Neural cell (in vitro differentiated cells): ENCODE measurements at regions not wholly inside any gene's neighbourhood (a gene's known extent, or its start where the extent isn't known, plus 50 kb on each side); places are given as distances from the start of the nearest gene placed in this dataset.
"Not testable (repeated sequence)": the region's sequence is repeated elsewhere in the genome, so short reads cannot be mapped to it uniquely, and the experiment has no call there.

ENCODE experiments used
- H2AFZ ChIP-seq: fragments of 200-600, 300-800 bp; sonication (generic), shearing (Covaris generic); 2 replicates; pipeline ENCODE4 v1.6.0; 2014; ENCODE audit warnings: low read depth, mild to moderate bottlenecking, antibody characterized with exemption, low read length, moderate library complexity
- H3F3A ChIP-seq: fragments of 200-600 bp; shearing (Covaris generic); 2 replicates; pipeline ENCODE4 v1.6.1; 2016; ENCODE audit warnings: mild to moderate bottlenecking, moderate library complexity, mixed read lengths, antibody characterized with exemption, low read length; ENCODE audit not compliant: insufficient read depth, poor library complexity, severe bottlenecking
- H3K27ac ChIP-seq: fragments of 200-600, 300-800 bp; sonication (generic), shearing (Covaris generic); 2 replicates; pipeline ENCODE4 v1.5.1; 2014; ENCODE audit warnings: mild to moderate bottlenecking, low read length, moderate library complexity
- H3K27me3 ChIP-seq: fragments of 300-800, 200-600 bp; sonication (generic), shearing (Covaris generic); 2 replicates; pipeline ENCODE4 v1.6.0; 2014; ENCODE audit warnings: mild to moderate bottlenecking, low read depth, low read length, moderate library complexity; ENCODE audit not compliant: insufficient read depth
- H3K36me3 ChIP-seq: fragments of 300-800, 200-600 bp; sonication (generic), shearing (Covaris generic); 2 replicates; pipeline ENCODE4 v1.5.1; 2014; ENCODE audit warnings: mild to moderate bottlenecking, antibody characterized with exemption, low read length, moderate library complexity; ENCODE audit not compliant: insufficient read depth
- H3K4me2 ChIP-seq: fragments of 300-800, 200-600 bp; sonication (generic), shearing (Covaris generic); 2 replicates; pipeline ENCODE4 v1.6.0; 2014; ENCODE audit warnings: mild to moderate bottlenecking, low read length
- H3K4me3 ChIP-seq: fragments of 300-800, 200-600 bp; sonication (generic), shearing (Covaris generic); 2 replicates; pipeline ENCODE4 v1.5.1; 2014; ENCODE audit warnings: mild to moderate bottlenecking, low read length, moderate library complexity
- H3K79me2 ChIP-seq: fragments of 200-600 bp; shearing (Covaris generic); replicated peaks from 2 replicates; pipeline ENCODE4 v1.6.0; 2014; ENCODE audit warnings: mild to moderate bottlenecking, low read length, moderate library complexity; ENCODE audit not compliant: insufficient read depth
- H3K9ac ChIP-seq: fragments of 300-800, 200-600 bp; sonication (generic), shearing (Covaris generic); 2 replicates; pipeline ENCODE4 v1.6.1; 2016; ENCODE audit warnings: mild to moderate bottlenecking, low read length, mixed read lengths
- H3K9me2 ChIP-seq: fragments of 200-600 bp; shearing (Covaris generic); 2 replicates; pipeline ENCODE4 v1.6.1; 2016; ENCODE audit warnings: mild to moderate bottlenecking, low read length, mixed read lengths; ENCODE audit not compliant: insufficient read depth
- H3K9me3 ChIP-seq: fragments of 200-600, 300-800 bp; sonication (generic), shearing (Covaris generic); 2 replicates; pipeline ENCODE4 v1.6.1; 2016; ENCODE audit warnings: mild to moderate bottlenecking, mixed run types, low read length, moderate library complexity, mixed read lengths
- H4K20me1 ChIP-seq: fragments of 200-600 bp; shearing (Covaris generic); 2 replicates; pipeline ENCODE4 v1.6.1; 2016; ENCODE audit warnings: mild to moderate bottlenecking, mixed run types; ENCODE audit not compliant: insufficient read depth
- CTCF ChIP-seq: fragments of 450-650 bp; IDR thresholded peaks from 2 replicates; pipeline ENCODE4 v1.5.1; 2014; ENCODE audit warnings: antibody characterized with exemption, mild to moderate bottlenecking, moderate library complexity; ENCODE audit not compliant: poor library complexity, severe bottlenecking
- EP300 ChIP-seq: fragments of 450-650 bp; conservative IDR thresholded peaks from 2 replicates; pipeline ENCODE4 v1.6.1; 2014; ENCODE audit warnings: antibody characterized with exemption, mild to moderate bottlenecking, moderate library complexity; ENCODE audit not compliant: poor library complexity, severe bottlenecking
- EZH2 ChIP-seq: fragments of 200-600, 300-800 bp; shearing (Covaris generic), sonication (generic); IDR thresholded peaks from 2 replicates; pipeline ENCODE4 v1.6.1; 2014; ENCODE audit warnings: antibody characterized with exemption, low read length, borderline replicate concordance, mild to moderate bottlenecking; ENCODE audit not compliant: insufficient read depth, poor library complexity, severe bottlenecking
- MXI1 ChIP-seq: fragments of 450-650 bp; conservative IDR thresholded peaks from 2 replicates; pipeline ENCODE4 v1.6.1; 2014; ENCODE audit warnings: antibody characterized with exemption, mild to moderate bottlenecking; ENCODE audit not compliant: poor library complexity, severe bottlenecking
- RAD21 ChIP-seq: fragments of 450-650 bp; conservative IDR thresholded peaks from 2 replicates; pipeline ENCODE4 v1.6.1; 2014; ENCODE audit warnings: antibody characterized with exemption, mild to moderate bottlenecking, moderate library complexity
- REST ChIP-seq: IDR thresholded peaks from 2 replicates; pipeline ENCODE4 v1.6.1; 2012; ENCODE audit warnings: borderline replicate concordance
- SMC3 ChIP-seq: fragments of 450-650 bp; conservative IDR thresholded peaks from 2 replicates; pipeline ENCODE4 v1.6.1; 2014; ENCODE audit warnings: antibody characterized with exemption, mild to moderate bottlenecking, moderate library complexity; ENCODE audit not compliant: poor library complexity

GRCh38 chr6:27633221-27633688 lies 160.3 kb upstream of the ZNF184 start:
- H3K4me2 ChIP-seq, H3K36me3 ChIP-seq, H3K27me3 ChIP-seq, H3F3A ChIP-seq, H3K79me2 ChIP-seq, H2AFZ ChIP-seq, H3K27ac ChIP-seq, H3K9me3 ChIP-seq, H3K9ac ChIP-seq, H4K20me1 ChIP-seq, H3K9me2 ChIP-seq, H3K4me3 ChIP-seq: not testable (repeated sequence)

GRCh38 chr6:27631609-27631916 lies 158.7 kb upstream of the ZNF184 start:
- H3K9me3 ChIP-seq, result no peaks in the 10 kb centered on the region
- peak overlapping the region; percentile 4 for H3K4me2 ChIP-seq
- H3K79me2 ChIP-seq, result no peaks in the 10 kb centered on the region
- TF ChIP-seq RAD21, result no peak
- no peak for TF ChIP-seq SMC3
- TF ChIP-seq EP300, result no peak
- peaks cover 3% of the 10 kb centered on the region for H3K27me3 ChIP-seq
- no peak overlapping the region for H2AFZ ChIP-seq
- H4K20me1 ChIP-seq, result no peaks in the 10 kb centered on the region
- no peaks in the 10 kb centered on the region for H3K36me3 ChIP-seq
- H3K9ac ChIP-seq, result no peak overlapping the region
- H3K9me2 ChIP-seq, result no peaks in the 10 kb centered on the region
- no peak overlapping the region for H3K27ac ChIP-seq
- H3K4me3 ChIP-seq, result peak overlapping the region; percentile 80
- peaks cover 3% of the 10 kb centered on the region for H3F3A ChIP-seq

- peak overlapping the region; percentile 60 for H3K9ac ChIP-seq
- peak; percentile 50 for TF ChIP-seq SMC3
- TF ChIP-seq CTCF, result peak; percentile 53
- TF ChIP-seq EP300, result no peak
- TF ChIP-seq MXI1, result peak; percentile 97
- peak; percentile 47 for TF ChIP-seq REST
- TF ChIP-seq EZH2, result no peak
- TF ChIP-seq RAD21, result peak; percentile 42
Observed at GRCh38 chr6:27630727-27631608, 158.1 kb upstream of the ZNF184 start.

More at GRCh38 chr6:27630727-27631608, 158.1 kb upstream of the ZNF184 start:
- Histone ChIP-seq H3K9me3 (no peaks in the 10 kb centered on the region), H4K20me1 (no peaks in the 10 kb centered on the region), H3F3A (peaks cover 3% of the 10 kb centered on the region), H2AFZ (peak overlapping the region; percentile 29), H3K4me3 (peak overlapping the region; percentile 80), H3K4me2 (peak overlapping the region; percentile 21), H3K27ac (peak overlapping the region; percentile 15), H3K36me3 (no peaks in the 10 kb centered on the region), H3K9me2 (no peaks in the 10 kb centered on the region), H3K27me3 (peaks cover 3% of the 10 kb centered on the region), H3K79me2 (no peaks in the 10 kb centered on the region)
